Fibroblast of lung (primary cell): ENCODE measurements at regions not wholly inside any gene's neighbourhood (a gene's known extent, or its start where the extent isn't known, plus 50 kb on each side); places are given as distances from the start of the nearest gene placed in this dataset.

Experiments
- DNase-seq, 2 donors: peaks; one replicate each; pipeline versions ENCODE4 v3.0.0 to v3.0.0-alpha.2; 2010; ENCODE audit warnings: low read depth in 2 of 2
- H2AFZ ChIP-seq: 2 replicates; pipeline ENCODE4 v1.5.1; 2012; ENCODE audit warnings: low read length, control low read depth, inconsistent platforms
- H3K27ac ChIP-seq: 2 replicates; pipeline ENCODE4 v1.5.1; 2011; ENCODE audit warnings: low read length, control low read depth; ENCODE audit not compliant: insufficient read depth
- H3K27me3 ChIP-seq: 2 replicates; pipeline ENCODE4 v1.5.1; 2011; ENCODE audit warnings: mild to moderate bottlenecking, low read length; ENCODE audit not compliant: control insufficient read depth, insufficient read depth
- H3K36me3 ChIP-seq: 2 replicates; pipeline ENCODE4 v1.5.1; 2011; ENCODE audit warnings: low read length; ENCODE audit not compliant: control insufficient read depth, insufficient read depth
- H3K4me1 ChIP-seq: 2 replicates; pipeline ENCODE4 v1.5.1; 2011; ENCODE audit warnings: low read length; ENCODE audit not compliant: control insufficient read depth, insufficient read depth; ENCODE audit errors: extremely low read depth
- H3K4me2 ChIP-seq: 2 replicates; pipeline ENCODE4 v1.5.1; 2011; ENCODE audit warnings: low read length, control low read depth; ENCODE audit not compliant: insufficient read depth; ENCODE audit errors: extremely low read depth
- H3K4me3 ChIP-seq, 4 experiments: fragments of 200-600 bp in 1 of 4; sonication (generic) in 1 of 4; replicated peaks in 1 of 4; 2 replicates each; pipeline ENCODE4 v1.5.1; 2011 to 2016; ENCODE audit warnings: low read length in 4 of 4, low read depth in 3 of 4, mild to moderate bottlenecking in 3 of 4, control low read depth in 2 of 4, inconsistent platforms in 1 of 4, mixed read lengths in 1 of 4; ENCODE audit not compliant: insufficient read depth in 1 of 4; ENCODE audit errors: control extremely low read depth in 1 of 4
- H3K79me2 ChIP-seq: 2 replicates; pipeline ENCODE4 v1.5.1; 2012; ENCODE audit warnings: mild to moderate bottlenecking, low read length, inconsistent platforms; ENCODE audit not compliant: control insufficient read depth, insufficient read depth
- H3K9ac ChIP-seq: 2 replicates; pipeline ENCODE4 v1.5.1; 2011; ENCODE audit warnings: mild to moderate bottlenecking, low read length, control low read depth; ENCODE audit not compliant: insufficient read depth
- H3K9me3 ChIP-seq: 2 replicates; pipeline ENCODE4 v1.5.1; 2012; ENCODE audit warnings: low read depth, low read length; ENCODE audit not compliant: control insufficient read depth, insufficient read depth
- H4K20me1 ChIP-seq: 2 replicates; pipeline ENCODE4 v1.5.1; 2011; ENCODE audit warnings: low read length; ENCODE audit not compliant: control insufficient read depth, insufficient read depth; ENCODE audit errors: extremely low read depth
- EZH2 ChIP-seq: IDR thresholded peaks from 2 replicates; pipeline ENCODE4 v1.5.1; 2012; ENCODE audit warnings: low read length, control low read depth, mild to moderate bottlenecking; ENCODE audit errors: missing control alignments
- TF ChIP-seq, protein P1 (sequence below), 2 donors: IDR thresholded peaks in 1 of 2; conservative IDR thresholded peaks in 1 of 2; 1 replicate in 1 of 2; 2 replicates in 1 of 2; pipeline ENCODE4 v1.5.1; 2011 to 2012; ENCODE audit warnings: low read length in 2 of 2, control low read depth in 1 of 2, inconsistent platforms in 1 of 2, low read depth in 1 of 2, mild to moderate bottlenecking in 1 of 2

DNA sequence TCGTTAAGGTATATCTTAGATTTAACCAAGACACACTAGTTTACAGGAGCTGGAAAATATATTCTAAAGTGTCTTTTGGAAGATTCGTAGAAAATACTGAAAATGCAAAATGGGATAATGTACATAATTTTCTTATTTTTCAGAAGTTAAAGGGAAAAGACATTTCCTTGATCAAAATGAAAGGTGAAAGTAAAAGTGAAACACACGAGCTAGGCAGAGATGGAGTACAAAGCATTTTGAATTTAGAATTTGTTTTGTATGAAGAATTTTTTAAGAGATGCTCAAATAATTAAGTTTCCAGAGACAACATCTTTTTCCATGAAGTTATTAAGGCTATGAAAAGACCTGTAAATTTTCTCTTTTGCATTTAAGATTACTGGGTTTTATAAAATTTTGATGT lies 2192.6 kb upstream of the AGA start:
- Histone ChIP-seq H3K36me3 (no peaks in the 10 kb centered on the region), H4K20me1 (no peaks in the 10 kb centered on the region), H3K79me2 (no peaks in the 10 kb centered on the region), H3K4me2 (peak overlapping the region; percentile 25), H3K9ac (no peak overlapping the region), H3K4me3 (peak overlapping the region in 1 of 4 experiments; percentile 31), H2AFZ (no peak overlapping the region), H3K9me3 (no peaks in the 10 kb centered on the region), H3K4me1 (no peaks in the 10 kb centered on the region), H3K27me3 (no peaks in the 10 kb centered on the region), H3K27ac (no peak overlapping the region)
- TF ChIP-seq, protein P1, sequence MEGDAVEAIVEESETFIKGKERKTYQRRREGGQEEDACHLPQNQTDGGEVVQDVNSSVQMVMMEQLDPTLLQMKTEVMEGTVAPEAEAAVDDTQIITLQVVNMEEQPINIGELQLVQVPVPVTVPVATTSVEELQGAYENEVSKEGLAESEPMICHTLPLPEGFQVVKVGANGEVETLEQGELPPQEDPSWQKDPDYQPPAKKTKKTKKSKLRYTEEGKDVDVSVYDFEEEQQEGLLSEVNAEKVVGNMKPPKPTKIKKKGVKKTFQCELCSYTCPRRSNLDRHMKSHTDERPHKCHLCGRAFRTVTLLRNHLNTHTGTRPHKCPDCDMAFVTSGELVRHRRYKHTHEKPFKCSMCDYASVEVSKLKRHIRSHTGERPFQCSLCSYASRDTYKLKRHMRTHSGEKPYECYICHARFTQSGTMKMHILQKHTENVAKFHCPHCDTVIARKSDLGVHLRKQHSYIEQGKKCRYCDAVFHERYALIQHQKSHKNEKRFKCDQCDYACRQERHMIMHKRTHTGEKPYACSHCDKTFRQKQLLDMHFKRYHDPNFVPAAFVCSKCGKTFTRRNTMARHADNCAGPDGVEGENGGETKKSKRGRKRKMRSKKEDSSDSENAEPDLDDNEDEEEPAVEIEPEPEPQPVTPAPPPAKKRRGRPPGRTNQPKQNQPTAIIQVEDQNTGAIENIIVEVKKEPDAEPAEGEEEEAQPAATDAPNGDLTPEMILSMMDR (conservative IDR thresholded peaks at IDR 0.05 in 1 of 2, IDR thresholded peaks at IDR 0.05 in 1 of 2; ENCODE audit: low read depth in 1 of 2, low read length in 2 of 2): no peak
- no peak for TF ChIP-seq EZH2
- DNase-seq: peak in 1 of 2 donors; percentile 13

DNA sequence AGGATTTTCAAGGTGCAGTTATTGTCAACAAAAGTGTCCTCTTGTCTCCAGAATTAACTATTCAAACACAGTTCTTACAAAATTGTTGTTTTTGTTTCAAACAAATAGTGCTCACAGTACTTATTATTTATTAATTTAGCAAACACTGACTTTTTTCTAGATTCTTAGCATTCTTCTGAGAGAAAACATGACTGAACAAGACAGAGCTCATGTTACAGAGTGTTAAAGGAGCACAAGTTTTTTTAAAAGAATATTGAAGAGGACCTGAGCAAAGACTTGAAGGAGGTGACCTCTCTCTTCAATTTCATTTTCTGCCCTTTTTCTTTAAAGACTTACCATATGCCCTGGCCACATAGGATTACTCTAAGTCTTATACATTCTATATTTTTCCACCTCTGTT lies 2220.3 kb upstream of the AGA start:
- no peak overlapping the region for H3K4me2 ChIP-seq
- H4K20me1 ChIP-seq: no peaks in the 10 kb centered on the region
- H3K9ac ChIP-seq: no peak overlapping the region
- no peaks in the 10 kb centered on the region for H3K9me3 ChIP-seq
- H3K79me2 ChIP-seq: no peaks in the 10 kb centered on the region
- TF ChIP-seq EZH2: no peak
- TF ChIP-seq, protein P1 (conservative IDR thresholded peaks at IDR 0.05 in 1 of 2, IDR thresholded peaks at IDR 0.05 in 1 of 2; ENCODE audit: low read depth in 1 of 2, low read length in 2 of 2): no peak
- no peaks in the 10 kb centered on the region for H3K36me3 ChIP-seq
- H3K27ac ChIP-seq: no peak overlapping the region
- H3K27me3 ChIP-seq: no peaks in the 10 kb centered on the region
- H2AFZ ChIP-seq: no peak overlapping the region
- DNase-seq: peak; percentile 32 to 38
- no peaks in the 10 kb centered on the region for H3K4me1 ChIP-seq
- no peak overlapping the region for H3K4me3 ChIP-seq

DNA sequence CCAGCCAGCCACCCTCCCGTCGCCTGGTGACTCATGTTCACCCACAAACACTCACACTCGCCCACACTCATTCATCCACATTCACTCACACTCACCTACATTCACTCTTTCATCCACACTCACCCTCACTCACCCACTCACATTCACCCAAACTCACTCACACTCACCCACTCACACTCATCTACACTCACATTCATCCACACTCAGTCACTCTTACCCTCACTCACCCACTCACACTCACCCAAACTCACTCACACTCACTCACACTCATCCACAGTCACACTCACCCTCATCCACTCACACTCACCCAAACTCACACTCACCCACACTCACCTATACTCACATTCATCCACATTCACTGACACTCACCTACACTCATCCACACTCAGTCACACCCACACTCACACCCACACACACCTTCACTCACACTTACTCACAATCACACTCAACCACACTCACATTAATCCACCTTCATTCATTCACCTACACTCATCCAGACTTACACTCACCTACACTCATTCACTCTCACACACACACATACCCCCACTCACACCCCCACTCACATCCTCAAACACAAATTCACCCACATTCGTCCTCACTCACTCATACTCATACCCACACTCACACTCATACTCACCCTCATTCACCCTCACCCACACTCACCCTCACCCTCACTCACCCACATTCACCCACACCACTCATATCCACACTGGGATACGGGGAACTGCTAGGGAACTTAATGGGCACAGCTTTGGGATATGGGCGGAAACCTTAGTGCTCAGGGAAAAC lies 2221.6 kb upstream of the AGA start:
- H3K36me3 ChIP-seq: no peaks in the 10 kb centered on the region
- H3K79me2 ChIP-seq: no peaks in the 10 kb centered on the region
- no peak for DNase-seq
- H4K20me1 ChIP-seq: no peaks in the 10 kb centered on the region
- H3K4me2 ChIP-seq: no peak overlapping the region
- H3K4me3 ChIP-seq: no peak overlapping the region
- no peaks in the 10 kb centered on the region for H3K9me3 ChIP-seq
- H3K4me1 ChIP-seq: no peaks in the 10 kb centered on the region
- TF ChIP-seq EZH2: no peak
- TF ChIP-seq, protein P1 (conservative IDR thresholded peaks at IDR 0.05 in 1 of 2, IDR thresholded peaks at IDR 0.05 in 1 of 2; ENCODE audit: low read depth in 1 of 2, low read length in 2 of 2): no peak
- no peaks in the 10 kb centered on the region for H3K27me3 ChIP-seq
- no peak overlapping the region for H3K9ac ChIP-seq
- H2AFZ ChIP-seq: no peak overlapping the region
- H3K27ac ChIP-seq: no peak overlapping the region
